ENCODE measurements at regions not wholly inside any gene's neighbourhood (a gene's known extent, or its start where the extent isn't known, plus 50 kb on each side); places are given as distances from the start of the nearest gene placed in this dataset.
A peak's percentile ranks its signal among the peaks of the same experiment; 100 is the strongest.

DNA sequence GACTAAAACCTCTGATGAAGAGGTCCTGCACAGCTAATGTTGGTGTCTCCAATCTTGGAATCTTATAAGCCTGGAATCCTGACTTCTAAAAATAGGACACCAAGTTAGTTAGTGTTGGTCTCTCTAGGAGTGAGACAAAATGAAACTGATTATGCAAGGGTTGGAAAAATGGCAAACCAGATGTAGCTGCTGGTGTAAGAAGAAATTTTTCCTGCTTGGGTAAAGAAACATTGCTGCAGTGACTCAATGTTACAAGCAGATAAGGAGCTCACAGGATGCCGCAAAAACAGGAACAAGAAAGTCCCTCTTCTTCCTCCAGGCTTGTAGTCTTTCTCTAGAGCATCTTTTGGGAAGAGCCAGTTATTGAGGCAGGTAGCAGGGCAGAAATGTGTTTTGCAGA, 449.0 kb downstream of the ETV1 start:
- intact Hi-C loops (cut with DNase I): no loop called here
- no peaks in the 10 kb centered on the region for H3K4me1 ChIP-seq
- ATAC-seq (no peak), DNase-seq (no peak)
- TF ChIP-seq, protein P1, sequence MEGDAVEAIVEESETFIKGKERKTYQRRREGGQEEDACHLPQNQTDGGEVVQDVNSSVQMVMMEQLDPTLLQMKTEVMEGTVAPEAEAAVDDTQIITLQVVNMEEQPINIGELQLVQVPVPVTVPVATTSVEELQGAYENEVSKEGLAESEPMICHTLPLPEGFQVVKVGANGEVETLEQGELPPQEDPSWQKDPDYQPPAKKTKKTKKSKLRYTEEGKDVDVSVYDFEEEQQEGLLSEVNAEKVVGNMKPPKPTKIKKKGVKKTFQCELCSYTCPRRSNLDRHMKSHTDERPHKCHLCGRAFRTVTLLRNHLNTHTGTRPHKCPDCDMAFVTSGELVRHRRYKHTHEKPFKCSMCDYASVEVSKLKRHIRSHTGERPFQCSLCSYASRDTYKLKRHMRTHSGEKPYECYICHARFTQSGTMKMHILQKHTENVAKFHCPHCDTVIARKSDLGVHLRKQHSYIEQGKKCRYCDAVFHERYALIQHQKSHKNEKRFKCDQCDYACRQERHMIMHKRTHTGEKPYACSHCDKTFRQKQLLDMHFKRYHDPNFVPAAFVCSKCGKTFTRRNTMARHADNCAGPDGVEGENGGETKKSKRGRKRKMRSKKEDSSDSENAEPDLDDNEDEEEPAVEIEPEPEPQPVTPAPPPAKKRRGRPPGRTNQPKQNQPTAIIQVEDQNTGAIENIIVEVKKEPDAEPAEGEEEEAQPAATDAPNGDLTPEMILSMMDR (IDR thresholded peaks at IDR 0.05): no peak
- H3K27me3 ChIP-seq (ENCODE audit: insufficient read depth in 3 of 3, low read length in 2 of 3): no peaks in the 10 kb centered on the region
- H3K36me3 ChIP-seq (ENCODE audit: insufficient read depth in 1 of 2, low read depth in 1 of 2): no peaks in the 10 kb centered on the region
- no peak overlapping the region for H3K4me3 ChIP-seq
- H3K27ac ChIP-seq: no peak overlapping the region
- H3K9me3 ChIP-seq: no peaks in the 10 kb centered on the region
- 90 to 100% (median 95%) methylated on average over 1 of the region's 1 CpG for WGBS, 3 donors

DNA sequence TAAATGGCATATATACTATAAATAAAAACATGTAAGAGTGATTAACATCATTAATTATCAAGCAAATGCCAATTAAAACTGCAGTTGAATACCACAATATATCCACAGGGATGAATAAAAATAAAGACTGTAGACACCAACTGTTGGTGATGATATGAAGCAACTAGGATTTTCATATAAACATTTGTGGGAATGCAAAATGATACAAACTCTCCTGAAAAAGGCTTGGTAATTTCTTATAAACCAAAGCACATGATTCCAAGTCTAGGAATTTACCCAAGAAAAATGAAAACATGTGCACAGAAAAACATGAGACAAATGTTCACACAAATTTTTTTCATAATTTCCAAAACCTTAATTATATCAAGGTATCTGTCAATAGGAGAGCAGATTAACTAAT, 448.1 kb downstream of the ETV1 start:
- Histone ChIP-seq H3K4me1 (no peaks in the 10 kb centered on the region), H3K27ac (no peak overlapping the region), H3K9me3 (no peaks in the 10 kb centered on the region), H3K4me3 (no peak overlapping the region), H3K27me3 (ENCODE audit: insufficient read depth in 3 of 3, low read length in 2 of 3) (no peaks in the 10 kb centered on the region), H3K36me3 (ENCODE audit: insufficient read depth in 1 of 2, low read depth in 1 of 2) (no peaks in the 10 kb centered on the region)
- TF ChIP-seq, protein P1 (IDR thresholded peaks at IDR 0.05): no peak
- intact Hi-C loops (cut with DNase I): no loop called here
- DNase-seq (no peak), ATAC-seq (no peak)

DNA sequence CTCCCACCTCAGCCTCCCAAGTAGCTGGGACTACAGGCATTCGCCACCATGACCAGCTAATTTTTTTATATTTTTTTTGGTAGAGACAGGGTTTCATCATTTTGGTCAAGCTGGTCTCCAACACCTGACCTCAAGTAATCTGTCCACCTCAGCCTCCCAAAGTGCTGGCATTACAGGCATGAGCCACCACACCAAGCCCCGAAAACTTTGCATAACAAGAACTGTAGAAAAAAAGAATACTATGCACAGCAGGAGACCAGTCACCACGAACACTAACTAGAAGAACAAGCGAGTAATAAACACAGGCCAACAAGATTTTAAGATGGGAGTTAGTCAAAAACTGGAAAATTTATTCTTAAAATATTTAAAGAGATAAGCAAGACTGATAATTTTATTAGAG, 447.0 kb downstream of the ETV1 start:
- no peaks in the 10 kb centered on the region for H3K4me1 ChIP-seq
- DNase-seq (no peak), ATAC-seq (no peak)
- no peak overlapping the region for H3K4me3 ChIP-seq
- WGBS, 3 donors: 84 to 87% (median 86%) methylated on average over 4 of the region's 4 CpGs
- intact Hi-C loops (cut with DNase I): no loop called here
- H3K36me3 ChIP-seq (ENCODE audit: insufficient read depth in 1 of 2, low read depth in 1 of 2): no peaks in the 10 kb centered on the region
- TF ChIP-seq, protein P1 (IDR thresholded peaks at IDR 0.05): no peak
- H3K27me3 ChIP-seq (ENCODE audit: insufficient read depth in 3 of 3, low read length in 2 of 3): no peaks in the 10 kb centered on the region
- no peak overlapping the region for H3K27ac ChIP-seq
- no peaks in the 10 kb centered on the region for H3K9me3 ChIP-seq

DNA sequence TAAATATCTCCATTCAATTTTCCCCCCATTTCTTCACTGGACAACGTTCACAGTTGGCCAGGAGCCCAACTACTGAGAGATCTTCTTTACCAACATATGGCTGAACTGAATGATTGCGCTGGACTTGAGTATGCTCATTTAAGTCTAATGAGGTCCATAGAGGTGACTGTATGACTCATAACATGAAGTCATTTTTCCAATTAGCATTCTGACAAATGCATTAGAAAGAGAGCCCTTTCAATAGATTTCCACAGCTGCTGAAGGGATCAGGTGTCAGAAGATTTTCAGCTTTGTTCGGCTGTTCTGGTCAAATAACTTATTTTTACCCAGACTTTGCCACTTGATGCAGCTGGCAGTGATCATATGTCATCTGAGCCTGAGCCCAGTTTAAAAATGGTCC, 438.0 kb downstream of the ETV1 start:
- no peaks in the 10 kb centered on the region for H3K9me3 ChIP-seq
- WGBS, 3 donors: 19 to 32% (median 22%) methylated on average over 3 of the region's 3 CpGs
- H3K4me1 ChIP-seq: no peaks in the 10 kb centered on the region
- H3K4me3 ChIP-seq: no peak overlapping the region
- H3K27ac ChIP-seq: no peak overlapping the region
- no peaks in the 10 kb centered on the region for H3K36me3 ChIP-seq (ENCODE audit: insufficient read depth in 1 of 2, low read depth in 1 of 2)
- intact Hi-C loops (cut with DNase I): no loop called here
- ATAC-seq (peak in 3 of 4 donors; percentile 35 to 65 (median 57)), DNase-seq (no peak)
- H3K27me3 ChIP-seq (ENCODE audit: insufficient read depth in 3 of 3, low read length in 2 of 3): no peaks in the 10 kb centered on the region
- TF ChIP-seq, protein P1 (IDR thresholded peaks at IDR 0.05): no peak

DNA sequence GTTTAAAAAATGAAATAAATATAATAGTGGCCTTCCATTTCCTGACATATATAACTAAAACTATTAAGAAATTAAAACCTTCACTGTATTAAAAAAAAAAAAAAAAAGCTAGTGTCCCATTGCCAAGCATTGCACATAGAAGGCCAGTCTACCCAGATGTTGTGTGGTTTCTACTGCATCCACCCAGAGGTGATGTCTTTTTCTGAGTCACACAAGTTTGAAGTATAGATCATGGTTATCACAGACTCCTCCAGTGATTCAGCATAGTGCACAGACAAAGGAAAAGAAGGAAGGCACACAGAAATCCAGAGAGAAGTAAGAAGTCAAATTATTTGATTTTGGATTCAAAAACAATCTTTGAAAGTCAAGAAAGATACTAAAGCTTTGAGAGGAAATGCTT, 429.0 kb downstream of the ETV1 start:
- H3K27ac ChIP-seq: no peak overlapping the region
- H3K4me1 ChIP-seq: no peaks in the 10 kb centered on the region
- no peaks in the 10 kb centered on the region for H3K36me3 ChIP-seq (ENCODE audit: insufficient read depth in 1 of 2, low read depth in 1 of 2)
- TF ChIP-seq, protein P1 (IDR thresholded peaks at IDR 0.05): no peak
- ATAC-seq (no peak), DNase-seq (no peak)
- H3K4me3 ChIP-seq: no peak overlapping the region
- no peaks in the 10 kb centered on the region for H3K9me3 ChIP-seq
- H3K27me3 ChIP-seq (ENCODE audit: insufficient read depth in 3 of 3, low read length in 2 of 3): no peaks in the 10 kb centered on the region
- intact Hi-C loops (cut with DNase I): no loop called here

All from psoas muscle (tissue), 7 donors.